ENCODE measurements at regions not wholly inside any gene's neighbourhood (a gene's known extent, or its start where the extent isn't known, plus 50 kb on each side); places are given as distances from the start of the nearest gene placed in this dataset.

DNA sequence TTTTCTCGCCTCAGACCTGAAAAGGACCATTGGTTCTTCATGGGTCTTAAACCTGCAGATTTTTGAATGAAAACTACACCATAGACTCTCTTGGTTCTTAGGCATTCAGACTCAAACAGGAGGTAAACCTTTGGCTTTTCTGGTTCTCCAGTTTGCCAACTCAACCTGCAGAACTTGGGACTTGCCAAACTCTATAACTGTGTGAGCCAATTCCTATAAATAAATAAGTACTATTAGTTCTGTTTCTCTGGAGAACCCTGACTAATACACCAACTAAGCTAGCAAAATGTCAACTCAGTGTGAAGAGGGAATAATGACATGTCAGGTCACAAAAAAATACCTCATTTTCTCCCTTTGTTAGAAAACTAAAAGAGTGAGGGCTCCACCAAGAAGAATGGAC, 374.6 kb downstream of the RAB28 start:
- TF ChIP-seq EZH2 (IDR thresholded peaks at IDR 0.05; ENCODE audit: borderline replicate concordance, insufficient read depth, low read length, poor library complexity, severe bottlenecking), result no peak
- TF ChIP-seq, protein P1, sequence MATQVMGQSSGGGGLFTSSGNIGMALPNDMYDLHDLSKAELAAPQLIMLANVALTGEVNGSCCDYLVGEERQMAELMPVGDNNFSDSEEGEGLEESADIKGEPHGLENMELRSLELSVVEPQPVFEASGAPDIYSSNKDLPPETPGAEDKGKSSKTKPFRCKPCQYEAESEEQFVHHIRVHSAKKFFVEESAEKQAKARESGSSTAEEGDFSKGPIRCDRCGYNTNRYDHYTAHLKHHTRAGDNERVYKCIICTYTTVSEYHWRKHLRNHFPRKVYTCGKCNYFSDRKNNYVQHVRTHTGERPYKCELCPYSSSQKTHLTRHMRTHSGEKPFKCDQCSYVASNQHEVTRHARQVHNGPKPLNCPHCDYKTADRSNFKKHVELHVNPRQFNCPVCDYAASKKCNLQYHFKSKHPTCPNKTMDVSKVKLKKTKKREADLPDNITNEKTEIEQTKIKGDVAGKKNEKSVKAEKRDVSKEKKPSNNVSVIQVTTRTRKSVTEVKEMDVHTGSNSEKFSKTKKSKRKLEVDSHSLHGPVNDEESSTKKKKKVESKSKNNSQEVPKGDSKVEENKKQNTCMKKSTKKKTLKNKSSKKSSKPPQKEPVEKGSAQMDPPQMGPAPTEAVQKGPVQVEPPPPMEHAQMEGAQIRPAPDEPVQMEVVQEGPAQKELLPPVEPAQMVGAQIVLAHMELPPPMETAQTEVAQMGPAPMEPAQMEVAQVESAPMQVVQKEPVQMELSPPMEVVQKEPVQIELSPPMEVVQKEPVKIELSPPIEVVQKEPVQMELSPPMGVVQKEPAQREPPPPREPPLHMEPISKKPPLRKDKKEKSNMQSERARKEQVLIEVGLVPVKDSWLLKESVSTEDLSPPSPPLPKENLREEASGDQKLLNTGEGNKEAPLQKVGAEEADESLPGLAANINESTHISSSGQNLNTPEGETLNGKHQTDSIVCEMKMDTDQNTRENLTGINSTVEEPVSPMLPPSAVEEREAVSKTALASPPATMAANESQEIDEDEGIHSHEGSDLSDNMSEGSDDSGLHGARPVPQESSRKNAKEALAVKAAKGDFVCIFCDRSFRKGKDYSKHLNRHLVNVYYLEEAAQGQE (IDR thresholded peaks at IDR 0.05; ENCODE audit: borderline replicate concordance), result no peak
